Mesenchymal stem cell (in vitro differentiated cells and primary cell): ENCODE measurements at regions not wholly inside any gene's neighbourhood (a gene's known extent, or its start where the extent isn't known, plus 50 kb on each side); places are given as distances from the start of the nearest gene placed in this dataset.
A peak's percentile ranks its signal among the peaks of the same experiment; 100 is the strongest.

Experiments
- DNase-seq: peaks from one replicate; pipeline ENCODE4 v3.0.0-alpha.2; 2013
- H2AFZ ChIP-seq: one replicate; pipeline ENCODE4 v1.6.1; 2013; ENCODE audit warnings: low read depth, mild to moderate bottlenecking, control low read depth, inconsistent platforms, low read length, moderate library complexity
- H2AK5ac ChIP-seq: 2 replicates; pipeline ENCODE4 v1.6.1; 2013; ENCODE audit warnings: low read length, moderate library complexity, mild to moderate bottlenecking, inconsistent platforms; ENCODE audit not compliant: severe bottlenecking
- H2BK120ac ChIP-seq: one replicate; pipeline ENCODE4 v1.6.1; 2013; ENCODE audit warnings: low read depth, mild to moderate bottlenecking, inconsistent platforms, low read length, moderate library complexity
- H2BK12ac ChIP-seq, 2 experiments: one replicate each; pipeline ENCODE4 v1.6.1; 2013; ENCODE audit warnings: inconsistent platforms in 2 of 2, low read length in 2 of 2, mild to moderate bottlenecking in 2 of 2, moderate library complexity in 2 of 2, control low read depth in 1 of 2
- H2BK15ac ChIP-seq: one replicate; pipeline ENCODE4 v1.6.1; 2013; ENCODE audit warnings: mild to moderate bottlenecking, low read depth, inconsistent platforms; ENCODE audit not compliant: poor library complexity, severe bottlenecking
- H2BK5ac ChIP-seq: 2 replicates; pipeline ENCODE4 v1.6.1; 2013; ENCODE audit warnings: low read depth, mild to moderate bottlenecking, low read length, control low read depth, inconsistent platforms; ENCODE audit not compliant: poor library complexity, severe bottlenecking
- H3K14ac ChIP-seq, 2 experiments: one replicate each; pipeline ENCODE4 v1.6.1; 2013; ENCODE audit warnings: inconsistent platforms in 2 of 2, low read length in 2 of 2, control low read depth in 1 of 2, mild to moderate bottlenecking in 1 of 2, moderate library complexity in 1 of 2
- H3K18ac ChIP-seq, 2 experiments: one replicate each; pipeline ENCODE4 v1.6.1; 2013; ENCODE audit warnings: inconsistent platforms in 2 of 2, low read length in 2 of 2, control low read depth in 1 of 2, low read depth in 1 of 2, mild to moderate bottlenecking in 1 of 2
- H3K23ac ChIP-seq, 2 experiments: one replicate each; pipeline ENCODE4 v1.6.1; 2013; ENCODE audit warnings: inconsistent platforms in 2 of 2, low read length in 2 of 2, mild to moderate bottlenecking in 2 of 2, moderate library complexity in 2 of 2, control low read depth in 1 of 2
- H3K27ac ChIP-seq: 2 replicates; pipeline ENCODE4 v1.5.1; 2013; ENCODE audit warnings: mild to moderate bottlenecking, moderate library complexity, low read length, control low read depth, inconsistent platforms; ENCODE audit not compliant: poor library complexity, severe bottlenecking
- H3K27me3 ChIP-seq, 2 experiments: 2 replicates each; pipeline versions ENCODE4 v1.6.1 to v1.7.0; 2013; ENCODE audit warnings: low read length in 2 of 2, mild to moderate bottlenecking in 2 of 2, moderate library complexity in 2 of 2, control low read depth in 1 of 2, inconsistent platforms in 1 of 2; ENCODE audit not compliant: control insufficient read depth in 1 of 2, insufficient read depth in 1 of 2
- H3K36me3 ChIP-seq, 2 experiments: 2 replicates each; pipeline versions ENCODE4 v1.6.1 to v1.7.0; 2013; ENCODE audit warnings: low read length in 2 of 2, control low read depth in 1 of 2, inconsistent platforms in 1 of 2, low read depth in 1 of 2, mild to moderate bottlenecking in 1 of 2; ENCODE audit not compliant: insufficient read depth in 2 of 2, control insufficient read depth in 1 of 2
- H3K4ac ChIP-seq, 2 experiments: one replicate each; pipeline ENCODE4 v1.6.1; 2013; ENCODE audit warnings: inconsistent platforms in 2 of 2, low read length in 2 of 2, mild to moderate bottlenecking in 2 of 2, moderate library complexity in 2 of 2, control low read depth in 1 of 2, low read depth in 1 of 2
- H3K4me1 ChIP-seq: 2 replicates; pipeline ENCODE4 v1.6.1; 2013; ENCODE audit warnings: low read depth, low read length, control low read depth; ENCODE audit not compliant: control insufficient read depth, insufficient read depth
- H3K4me2 ChIP-seq: 2 replicates; pipeline ENCODE4 v1.6.1; 2013; ENCODE audit warnings: low read length, mild to moderate bottlenecking, inconsistent platforms; ENCODE audit not compliant: poor library complexity, severe bottlenecking
- H3K4me3 ChIP-seq, 2 experiments: 2 replicates each; pipeline versions ENCODE4 v1.5.1 to v1.7.0; 2013; ENCODE audit warnings: low read length in 2 of 2, mild to moderate bottlenecking in 2 of 2, control low read depth in 1 of 2, low read depth in 1 of 2; ENCODE audit not compliant: insufficient read depth in 1 of 2
- H3K79me1 ChIP-seq: replicated peaks from 2 replicates; pipeline ENCODE4 v1.6.1; 2013; ENCODE audit warnings: mild to moderate bottlenecking, control low read depth, low read length, inconsistent platforms; ENCODE audit not compliant: poor library complexity, severe bottlenecking
- H3K9ac ChIP-seq: 2 replicates; pipeline ENCODE4 v1.7.0; 2013; ENCODE audit warnings: mild to moderate bottlenecking, low read length, moderate library complexity
- H3K9me3 ChIP-seq: 2 replicates; pipeline ENCODE4 v1.7.0; 2013; ENCODE audit warnings: mild to moderate bottlenecking, low read length; ENCODE audit not compliant: control insufficient read depth
- H4K8ac ChIP-seq: one replicate; pipeline ENCODE4 v1.6.1; 2013; ENCODE audit warnings: inconsistent platforms, mild to moderate bottlenecking, low read length, moderate library complexity
- H4K91ac ChIP-seq: one replicate; pipeline ENCODE4 v1.6.1; 2013; ENCODE audit warnings: mild to moderate bottlenecking, low read length, inconsistent platforms
- WGBS: methylation state at CpG from one replicate; pipeline ENCODE4 v1.1.7; 2013; ENCODE audit warnings: mixed read lengths; 5-methylcytosine and 5-hydroxymethylcytosine counted together

GRCh38 chr16:86244936-86245335 lies 265.4 kb upstream of the FOXF1 start:
- 97% methylated on average over 3 of the region's 3 CpGs for WGBS
- H2BK120ac ChIP-seq: no peak overlapping the region

DNA sequence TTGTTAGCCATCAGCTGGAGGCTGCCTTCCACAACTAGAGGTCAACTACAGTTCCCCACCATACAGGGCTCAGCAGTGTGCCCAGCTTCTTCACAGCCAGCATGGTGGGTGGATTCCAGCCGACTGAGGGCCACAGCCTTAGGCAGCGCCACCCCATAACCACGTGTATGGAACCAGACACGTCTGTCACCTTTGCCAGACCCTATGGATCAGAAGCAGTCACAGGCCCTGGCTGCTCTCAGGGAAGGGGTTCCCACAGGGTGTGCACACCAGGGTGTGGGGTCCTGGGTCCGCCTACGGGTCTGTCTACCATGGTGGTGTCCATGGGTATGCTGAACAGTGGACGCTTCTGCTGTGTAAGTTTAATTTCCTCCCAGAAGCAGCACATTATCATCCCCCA lies 265.0 kb upstream of the FOXF1 start:
- Histone ChIP-seq H3K14ac (no peak overlapping the region), H3K27me3 (peaks cover 0 to 82% of the 10 kb centered on the region in 2 experiments), H2BK5ac (no peak overlapping the region), H3K18ac (peak overlapping the region in 1 of 2 experiments; percentile 83), H3K79me1 (no peaks in the 10 kb centered on the region), H3K9me3 (peaks cover 6% of the 10 kb centered on the region), H3K4me2 (no peak overlapping the region), H3K4ac (no peak overlapping the region), H2BK12ac (peak overlapping the region in 1 of 2 experiments; percentile 17), H3K4me1 (no peaks in the 10 kb centered on the region), H2BK120ac (no peak overlapping the region), H2AFZ (no peak overlapping the region), H2AK5ac (no peak overlapping the region), H3K27ac (no peak overlapping the region), H3K9ac (no peak overlapping the region), H3K23ac (no peak overlapping the region), H3K36me3 (no peaks in the 10 kb centered on the region), H3K4me3 (no peak overlapping the region), H4K91ac (peak overlapping the region; percentile 2), H4K8ac (no peak overlapping the region), H2BK15ac (no peak overlapping the region)
- DNase-seq: no peak
- WGBS: 92% methylated on average over 4 of the region's 7 CpGs

More at GRCh38 chr16:86244936-86245335, 265.4 kb upstream of the FOXF1 start:
- H3K9me3 ChIP-seq: peaks cover 6% of the 10 kb centered on the region
- no peak overlapping the region for H2AFZ ChIP-seq
- no peak overlapping the region for H3K27ac ChIP-seq
- H3K23ac ChIP-seq: peak overlapping the region in 1 of 2 experiments; percentile 1
- no peak overlapping the region for H3K14ac ChIP-seq
- H3K27me3 ChIP-seq: peaks cover 0 to 82% of the 10 kb centered on the region in 2 experiments
- H3K18ac ChIP-seq: no peak overlapping the region
- no peak overlapping the region for H3K4me2 ChIP-seq
- no peaks in the 10 kb centered on the region for H3K4me1 ChIP-seq
- H4K91ac ChIP-seq: no peak overlapping the region
- no peak overlapping the region for H4K8ac ChIP-seq
- peak overlapping the region in 1 of 2 experiments; percentile 83 for H2BK12ac ChIP-seq
- no peak overlapping the region for H2BK5ac ChIP-seq
- no peak overlapping the region for H2AK5ac ChIP-seq
- no peak overlapping the region for H3K9ac ChIP-seq
- H3K4ac ChIP-seq: no peak overlapping the region
- H3K79me1 ChIP-seq: no peaks in the 10 kb centered on the region
- no peak overlapping the region for H3K4me3 ChIP-seq
- no peaks in the 10 kb centered on the region for H3K36me3 ChIP-seq
- DNase-seq: no peak
- H2BK15ac ChIP-seq: no peak overlapping the region

- no peaks in the 10 kb centered on the region for H3K4me1 ChIP-seq
- H3K9me3 ChIP-seq: peaks cover 6% of the 10 kb centered on the region
- no peak overlapping the region for H4K8ac ChIP-seq
- peak overlapping the region in 1 of 2 experiments; percentile 42 for H3K18ac ChIP-seq
- H2BK120ac ChIP-seq: no peak overlapping the region
- H3K14ac ChIP-seq: no peak overlapping the region
- H3K4me3 ChIP-seq: no peak overlapping the region
- WGBS: 97% methylated on average over 6 of the region's 6 CpGs
- H4K91ac ChIP-seq: peak overlapping the region; percentile 9
- peak overlapping the region in 1 of 2 experiments; percentile 38 for H2BK12ac ChIP-seq
- no peak overlapping the region for H2AK5ac ChIP-seq
- no peak overlapping the region for H2BK15ac ChIP-seq
- no peak overlapping the region for H3K23ac ChIP-seq
- no peak overlapping the region for H2AFZ ChIP-seq
- no peak overlapping the region for H2BK5ac ChIP-seq
- H3K27ac ChIP-seq: no peak overlapping the region
- H3K27me3 ChIP-seq: peaks cover 0 to 78% of the 10 kb centered on the region in 2 experiments
- DNase-seq: no peak
- H3K4ac ChIP-seq: no peak overlapping the region
- H3K9ac ChIP-seq: no peak overlapping the region
- H3K4me2 ChIP-seq: no peak overlapping the region
- no peaks in the 10 kb centered on the region for H3K79me1 ChIP-seq
- H3K36me3 ChIP-seq: no peaks in the 10 kb centered on the region
Measured at GRCh38 chr16:86245895-86246294, 264.4 kb upstream of the FOXF1 start.

- peak overlapping the region in 1 of 2 experiments; percentile 29 for H3K14ac ChIP-seq
- peaks cover 0 to 62% of the 10 kb centered on the region in 2 experiments for H3K27me3 ChIP-seq
- no peak overlapping the region for H3K27ac ChIP-seq
- H3K23ac ChIP-seq: no peak overlapping the region
- H4K8ac ChIP-seq: no peak overlapping the region
- no peak overlapping the region for H2BK5ac ChIP-seq
- H3K4me2 ChIP-seq: no peak overlapping the region
- H3K9me3 ChIP-seq: peaks cover 6% of the 10 kb centered on the region
- no peak overlapping the region for H4K91ac ChIP-seq
- no peak for DNase-seq
- H3K18ac ChIP-seq: peak overlapping the region in 1 of 2 experiments; percentile 80
- H2BK12ac ChIP-seq: peak overlapping the region; percentile 56 to 68
- no peak overlapping the region for H2AFZ ChIP-seq
- H3K9ac ChIP-seq: no peak overlapping the region
- H3K4ac ChIP-seq: no peak overlapping the region
- no peaks in the 10 kb centered on the region for H3K4me1 ChIP-seq
- no peak overlapping the region for H2AK5ac ChIP-seq
- peak overlapping the region; percentile 27 for H2BK120ac ChIP-seq
- H3K36me3 ChIP-seq: no peaks in the 10 kb centered on the region
- peak overlapping the region; percentile 77 for H2BK15ac ChIP-seq
- no peak overlapping the region for H3K4me3 ChIP-seq
- H3K79me1 ChIP-seq: no peaks in the 10 kb centered on the region
- 87% methylated on average over 8 of the region's 9 CpGs for WGBS
Measured at GRCh38 chr16:86248310-86248905, 261.9 kb upstream of the FOXF1 start.
